Skeletal muscle cell (primary cell): ENCODE measurements at regions not wholly inside any gene's neighbourhood (a gene's known extent, or its start where the extent isn't known, plus 50 kb on each side); places are given as distances from the start of the nearest gene placed in this dataset.

Experiments used
- DNase-seq: peaks from one replicate; pipeline ENCODE4 v3.0.0-alpha.2; 2010; ENCODE audit warnings: low read depth
- H3K4me3 ChIP-seq: 2 replicates; pipeline ENCODE4 v1.5.1; 2011; ENCODE audit warnings: low read depth, mild to moderate bottlenecking, control low read depth, low read length, moderate library complexity

- no peak for DNase-seq
- H3K4me3 ChIP-seq: no peak overlapping the region
Observed at GRCh38 chr5:30981576-30981975, 211.9 kb upstream of the CDH6 start.

DNA sequence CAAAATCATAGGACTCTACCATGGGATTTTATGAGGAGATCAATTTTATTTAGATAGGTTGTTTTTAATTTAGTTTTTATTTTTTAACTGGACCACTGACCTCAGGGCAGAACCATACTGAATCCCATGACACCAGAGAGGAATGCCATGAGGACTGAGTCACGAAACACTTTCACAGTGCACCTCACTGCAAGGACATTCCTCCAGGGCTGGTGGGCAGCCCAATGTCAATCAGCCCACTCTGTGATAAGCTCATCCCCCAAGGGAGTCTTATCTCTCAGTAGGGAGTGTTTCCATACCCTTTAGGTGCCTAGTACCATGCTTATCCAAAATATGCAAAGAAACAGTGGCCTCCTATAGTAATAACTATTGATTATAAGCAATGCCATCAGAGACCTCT lies 224.5 kb upstream of the CDH6 start:
- H3K4me3 ChIP-seq: no peak overlapping the region
- DNase-seq: no peak

DNA sequence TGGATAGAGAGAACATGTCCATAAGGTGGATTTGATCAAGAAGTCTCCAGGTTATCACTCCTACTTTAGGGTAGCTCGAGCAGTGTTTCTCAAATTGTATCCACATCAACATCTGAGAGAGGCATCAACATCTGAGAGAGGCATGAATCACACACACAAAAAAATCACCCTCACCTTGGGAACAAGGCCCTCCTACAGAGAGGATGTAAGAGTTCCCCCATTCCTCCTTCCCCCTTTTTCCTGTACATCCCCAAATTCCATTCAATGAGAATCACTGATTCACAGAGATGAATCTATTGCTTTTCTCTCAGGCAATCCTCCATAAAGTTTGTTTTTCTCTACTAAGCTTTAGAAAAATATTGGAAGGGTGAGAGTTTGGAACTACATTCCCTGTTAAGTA lies 233.4 kb upstream of the CDH6 start:
- H3K4me3 ChIP-seq: no peak overlapping the region
- no peak for DNase-seq

GRCh38 chr5:30959238-30959637 lies 234.2 kb upstream of the CDH6 start:
- no peak overlapping the region for H3K4me3 ChIP-seq
- no peak for DNase-seq

- H3K4me3 ChIP-seq: no peak overlapping the region
- DNase-seq: no peak
Observed at GRCh38 chr5:30957591-30957990, 235.9 kb upstream of the CDH6 start.

DNA sequence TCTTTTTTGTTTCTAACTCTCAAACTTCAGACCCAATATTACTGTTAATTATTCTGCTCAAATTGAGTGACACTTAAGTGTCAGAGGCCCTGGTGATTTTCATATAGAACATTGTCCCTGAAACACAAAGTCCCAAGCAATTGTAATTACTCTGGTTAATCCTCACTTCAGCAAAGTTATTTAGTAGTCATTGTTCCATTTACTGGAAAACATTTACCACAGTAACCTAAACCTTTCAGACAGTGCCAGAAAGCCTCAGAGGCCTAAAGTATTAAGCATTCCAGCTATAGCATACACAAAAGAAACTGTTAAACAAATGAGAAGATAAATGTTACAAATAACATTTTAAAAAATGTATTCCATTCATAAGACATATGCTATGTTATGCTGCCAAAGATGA lies 237.2 kb upstream of the CDH6 start:
- H3K4me3 ChIP-seq: no peak overlapping the region
- no peak for DNase-seq

DNA sequence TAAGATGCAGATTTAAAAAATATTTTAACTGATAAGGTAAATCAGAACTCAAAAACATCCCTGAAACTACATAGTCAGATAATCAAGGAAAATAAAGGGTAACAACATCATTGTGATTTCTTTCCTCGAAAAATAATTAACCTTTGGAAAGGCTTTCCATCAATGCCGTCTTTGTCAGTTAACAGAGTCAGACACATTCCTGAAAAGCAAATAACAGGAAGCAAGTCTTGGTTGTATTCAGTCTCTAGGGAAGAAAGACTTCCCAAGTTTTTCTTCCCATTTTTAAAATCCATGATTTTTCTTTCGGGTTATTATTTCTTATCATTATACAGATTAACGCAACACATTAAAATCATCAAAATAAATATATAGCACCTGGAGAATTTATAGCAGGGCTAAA lies 256.4 kb upstream of the CDH6 start:
- no peak overlapping the region for H3K4me3 ChIP-seq
- no peak for DNase-seq

DNA sequence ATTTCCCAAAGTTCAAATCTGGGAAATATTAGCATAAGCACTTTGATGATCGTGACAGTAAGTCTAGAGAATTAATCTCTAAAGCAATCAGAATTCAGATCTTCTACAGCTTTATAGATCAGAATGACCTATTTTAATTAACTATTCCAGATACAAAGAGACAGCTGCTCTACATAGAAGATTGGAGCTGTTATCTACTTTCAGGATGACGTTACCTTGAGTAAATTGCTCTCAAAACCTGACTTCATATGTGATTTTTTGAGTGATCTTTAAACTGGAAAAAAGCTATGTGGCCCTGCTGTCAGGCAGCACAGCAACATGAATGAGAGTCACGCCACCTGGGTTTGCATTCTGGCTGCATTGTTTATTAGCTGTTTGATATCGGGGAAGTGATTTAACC lies 259.9 kb upstream of the CDH6 start:
- no peak overlapping the region for H3K4me3 ChIP-seq
- DNase-seq: no peak

- DNase-seq: no peak
- H3K4me3 ChIP-seq: no peak overlapping the region
Observed at GRCh38 chr5:30932273-30933017, 261.0 kb upstream of the CDH6 start.

DNA sequence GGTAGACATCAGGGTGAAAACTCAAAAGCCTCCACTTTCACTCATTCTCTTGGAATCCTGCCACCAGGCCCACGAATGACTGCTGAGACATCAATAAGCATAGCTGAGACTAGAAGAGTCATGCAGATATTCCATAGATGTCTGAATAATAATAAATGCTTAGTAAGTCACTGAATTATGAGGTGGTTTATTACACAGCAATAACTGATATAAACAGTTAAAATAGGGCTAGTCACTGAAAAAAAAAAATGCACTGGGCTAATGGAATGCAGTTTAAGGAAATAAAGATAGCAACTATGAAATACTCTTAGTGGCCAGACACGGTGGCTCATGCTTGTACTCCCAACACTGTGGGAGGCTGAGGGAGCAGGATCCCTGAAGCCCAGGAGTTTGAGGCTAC lies 262.8 kb upstream of the CDH6 start:
- no peak overlapping the region for H3K4me3 ChIP-seq
- DNase-seq: no peak

DNA sequence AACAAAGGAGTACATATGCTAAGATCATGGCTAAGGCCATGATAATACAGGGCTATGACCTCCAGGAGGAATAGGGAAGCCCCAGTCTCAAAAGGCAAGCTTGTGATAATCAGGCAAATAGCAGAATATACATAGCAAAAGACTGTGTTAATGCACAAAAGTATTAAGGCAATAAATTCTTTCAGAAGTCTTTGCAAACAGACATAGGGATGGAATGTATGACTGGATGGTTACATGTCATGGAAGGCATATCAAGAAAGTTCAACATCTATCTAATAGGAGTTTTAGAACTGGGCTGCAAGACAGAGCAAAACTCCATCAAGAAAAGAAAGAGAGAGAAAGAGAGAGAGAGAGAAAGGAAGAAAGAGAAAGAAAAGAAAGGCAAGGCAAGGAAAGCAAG lies 264.5 kb upstream of the CDH6 start:
- no peak for DNase-seq
- no peak overlapping the region for H3K4me3 ChIP-seq

DNA sequence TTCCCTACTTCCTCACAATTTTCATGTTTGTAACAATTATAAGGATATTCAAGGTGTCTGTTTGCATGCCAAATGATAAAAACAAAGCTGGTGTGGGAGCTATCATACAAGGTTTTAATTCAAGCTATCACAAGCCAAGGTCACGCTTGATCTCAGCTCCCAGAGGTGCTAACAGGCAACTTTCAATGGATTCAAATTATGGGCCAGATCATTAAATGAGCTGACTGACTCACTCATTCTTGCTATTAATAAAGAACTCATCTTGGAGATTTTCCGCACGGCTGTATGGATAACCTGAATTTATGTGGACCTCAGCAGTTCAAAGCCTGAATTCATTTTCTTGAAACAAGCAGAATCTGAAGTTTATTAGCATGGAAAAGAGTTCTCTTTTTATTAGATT lies 267.3 kb upstream of the CDH6 start:
- no peak for DNase-seq
- no peak overlapping the region for H3K4me3 ChIP-seq

DNA sequence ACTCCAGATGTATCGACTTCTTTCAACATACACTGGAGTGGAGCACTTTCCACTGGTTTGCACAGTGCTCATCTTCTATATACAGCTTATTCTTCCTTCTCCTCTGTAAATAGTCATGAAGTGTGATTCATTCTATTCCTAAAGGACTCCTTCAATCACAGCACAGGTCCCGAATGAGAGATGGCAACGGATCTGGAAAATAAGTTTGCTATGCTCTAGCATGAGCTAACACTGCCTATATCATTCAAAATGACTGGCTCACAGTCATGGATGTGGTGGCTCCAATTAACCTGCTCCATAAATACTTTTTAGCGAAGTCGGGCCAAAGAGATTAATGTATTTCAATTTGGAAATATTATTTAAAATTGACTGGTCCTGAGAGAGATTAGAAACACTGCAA lies 272.1 kb upstream of the CDH6 start:
- no peak for DNase-seq
- no peak overlapping the region for H3K4me3 ChIP-seq

DNA sequence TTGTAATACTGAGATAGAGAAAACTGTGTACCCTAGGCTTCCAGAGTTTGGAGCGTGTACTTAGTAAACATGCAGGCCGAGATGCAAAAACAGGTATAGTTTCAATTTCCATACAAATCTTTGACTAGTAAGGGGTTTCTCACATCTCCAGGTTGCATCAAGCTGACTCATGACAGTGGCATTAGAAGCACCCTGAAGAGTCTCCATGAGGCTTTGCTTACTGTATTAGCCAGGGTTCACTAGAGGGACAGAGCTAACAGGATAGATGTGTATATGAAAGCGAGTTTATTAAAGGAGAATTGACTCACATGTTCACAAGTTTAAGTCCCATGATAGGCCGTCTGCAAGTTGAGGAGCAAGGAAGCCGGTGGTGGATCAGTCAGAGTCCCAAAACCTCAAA lies 275.3 kb upstream of the CDH6 start:
- H3K4me3 ChIP-seq: no peak overlapping the region
- DNase-seq: no peak

DNA sequence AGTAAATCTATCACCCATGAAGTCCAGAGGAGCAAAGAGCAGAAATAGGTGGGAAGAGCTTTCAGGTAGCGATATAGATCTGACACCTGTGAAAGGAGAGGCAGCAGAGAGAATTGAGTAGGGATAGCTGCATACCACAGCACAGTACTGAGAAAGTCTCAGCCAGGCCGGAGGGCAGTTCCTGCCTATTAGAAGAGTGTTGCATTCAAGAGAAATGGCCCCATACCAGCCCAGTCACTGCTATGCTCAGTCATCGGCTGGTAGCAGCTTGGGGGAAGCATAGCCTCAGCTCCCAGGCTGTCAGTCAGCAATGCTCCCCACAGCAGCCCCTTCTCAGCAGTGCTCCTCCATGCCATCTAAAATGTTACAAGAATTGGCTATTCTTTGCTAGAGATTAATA lies 285.1 kb upstream of the CDH6 start:
- H3K4me3 ChIP-seq: no peak overlapping the region
- no peak for DNase-seq

GRCh38 chr5:30900367-30900766 lies 293.1 kb upstream of the CDH6 start:
- H3K4me3 ChIP-seq: no peak overlapping the region
- no peak for DNase-seq

- H3K4me3 ChIP-seq: no peak overlapping the region
- DNase-seq: no peak
Observed at GRCh38 chr5:30894811-30895210, 298.7 kb upstream of the CDH6 start.

- DNase-seq: no peak
- no peak overlapping the region for H3K4me3 ChIP-seq
Observed at GRCh38 chr5:30891660-30892059, 301.8 kb upstream of the CDH6 start.

GRCh38 chr5:30890377-30890776 lies 303.1 kb upstream of the CDH6 start:
- DNase-seq: no peak
- H3K4me3 ChIP-seq: no peak overlapping the region

DNA sequence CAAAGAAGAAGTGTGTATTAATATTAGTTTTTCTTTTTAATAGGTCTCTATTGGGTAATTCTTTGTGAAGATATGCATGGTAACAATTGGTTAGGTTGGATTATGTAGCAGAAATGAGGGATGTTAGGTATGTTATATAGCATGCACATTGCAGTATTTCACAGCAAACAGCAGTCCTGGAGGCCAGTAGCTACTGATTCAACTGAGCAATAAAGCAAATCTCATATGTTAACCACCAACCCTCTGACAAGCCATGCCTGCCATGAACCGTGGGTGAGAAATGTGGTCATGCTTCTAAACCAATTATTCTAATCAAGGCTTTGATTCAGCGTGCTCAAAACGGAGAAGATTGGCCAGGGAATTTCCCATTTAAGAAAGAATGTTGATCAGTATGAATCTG lies 313.0 kb upstream of the CDH6 start:
- H3K4me3 ChIP-seq: no peak overlapping the region
- DNase-seq: no peak

DNA sequence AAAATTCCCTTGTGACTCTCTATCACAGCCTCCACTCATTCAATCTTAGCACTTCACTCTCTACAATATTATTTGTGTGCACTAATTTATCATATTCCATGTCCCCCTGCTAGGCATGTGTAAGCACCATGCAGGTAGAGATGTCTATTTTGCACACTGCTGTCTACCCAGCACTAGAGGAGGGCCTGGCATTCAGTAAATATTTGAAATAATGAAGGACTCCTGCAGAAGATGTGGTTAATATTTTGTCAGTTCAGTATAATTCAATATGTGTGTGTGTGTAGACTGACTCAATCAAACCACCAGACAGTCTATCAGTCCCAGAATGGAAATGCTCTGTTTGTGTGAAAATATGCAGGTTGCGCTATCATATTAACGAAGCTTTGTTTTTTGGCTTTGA lies 313.6 kb upstream of the CDH6 start:
- H3K4me3 ChIP-seq: no peak overlapping the region
- DNase-seq: no peak

DNA sequence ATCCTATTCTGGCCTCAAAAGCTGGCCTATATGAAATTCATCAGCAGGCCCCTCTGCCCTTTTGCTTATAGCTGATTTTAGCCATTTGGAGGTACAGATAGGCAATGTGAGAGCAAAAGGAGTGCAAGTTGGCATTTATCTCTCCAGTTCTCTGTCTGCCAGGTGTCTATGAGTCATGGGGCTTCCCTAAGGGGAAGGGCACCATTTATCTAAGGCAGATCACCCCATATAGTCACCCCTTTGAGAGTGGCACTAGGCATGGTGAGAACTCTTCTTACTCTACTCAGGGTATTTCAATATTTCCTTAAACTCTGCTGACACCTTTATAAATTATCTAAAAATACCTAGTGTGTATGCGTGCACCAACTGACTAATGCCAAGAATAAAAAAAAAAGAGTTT lies 314.7 kb upstream of the CDH6 start:
- DNase-seq: no peak
- H3K4me3 ChIP-seq: no peak overlapping the region
